Breast epithelium (tissue), 3 donors: ENCODE measurements at regions not wholly inside any gene's neighbourhood (a gene's known extent, or its start where the extent isn't known, plus 50 kb on each side); places are given as distances from the start of the nearest gene placed in this dataset.

Source experiments
- POLR2AphosphoS5 ChIP-seq, 3 donors: sonication (generic); formaldehyde crosslinking; IDR thresholded peaks; one replicate each; pipeline ENCODE4 v1.6.1; 2017; ENCODE audit warnings: antibody characterized with exemption in 3 of 3
- TF ChIP-seq, protein P1 (sequence below), 3 donors: fragments of 450-650 bp; IDR thresholded peaks; one replicate each; pipeline ENCODE4 v1.5.1; 2016 to 2017; ENCODE audit warnings: antibody characterized with exemption in 3 of 3, mild to moderate bottlenecking in 3 of 3, moderate library complexity in 3 of 3

DNA sequence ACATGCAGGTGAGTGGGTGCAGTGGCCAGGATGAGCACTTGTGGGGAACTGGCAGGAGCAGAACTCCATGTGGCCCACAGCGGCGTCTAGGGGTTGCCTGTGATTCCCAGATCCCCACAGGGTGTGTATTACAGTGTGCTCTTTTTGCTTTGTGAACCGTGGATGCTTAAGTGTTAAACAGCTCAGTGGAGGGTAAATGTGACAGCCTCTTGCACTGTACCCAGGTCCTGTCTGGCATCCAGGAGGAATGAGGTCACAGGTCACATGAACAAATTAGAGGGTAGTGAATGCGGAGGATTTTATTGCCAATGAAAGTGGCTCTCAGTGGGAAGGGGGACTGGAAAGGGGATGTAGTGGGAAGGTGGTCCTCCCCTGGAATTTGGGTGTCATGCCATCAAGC lies 447.8 kb downstream of the SPRY1 start:
- TF ChIP-seq, protein P1, sequence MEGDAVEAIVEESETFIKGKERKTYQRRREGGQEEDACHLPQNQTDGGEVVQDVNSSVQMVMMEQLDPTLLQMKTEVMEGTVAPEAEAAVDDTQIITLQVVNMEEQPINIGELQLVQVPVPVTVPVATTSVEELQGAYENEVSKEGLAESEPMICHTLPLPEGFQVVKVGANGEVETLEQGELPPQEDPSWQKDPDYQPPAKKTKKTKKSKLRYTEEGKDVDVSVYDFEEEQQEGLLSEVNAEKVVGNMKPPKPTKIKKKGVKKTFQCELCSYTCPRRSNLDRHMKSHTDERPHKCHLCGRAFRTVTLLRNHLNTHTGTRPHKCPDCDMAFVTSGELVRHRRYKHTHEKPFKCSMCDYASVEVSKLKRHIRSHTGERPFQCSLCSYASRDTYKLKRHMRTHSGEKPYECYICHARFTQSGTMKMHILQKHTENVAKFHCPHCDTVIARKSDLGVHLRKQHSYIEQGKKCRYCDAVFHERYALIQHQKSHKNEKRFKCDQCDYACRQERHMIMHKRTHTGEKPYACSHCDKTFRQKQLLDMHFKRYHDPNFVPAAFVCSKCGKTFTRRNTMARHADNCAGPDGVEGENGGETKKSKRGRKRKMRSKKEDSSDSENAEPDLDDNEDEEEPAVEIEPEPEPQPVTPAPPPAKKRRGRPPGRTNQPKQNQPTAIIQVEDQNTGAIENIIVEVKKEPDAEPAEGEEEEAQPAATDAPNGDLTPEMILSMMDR (IDR thresholded peaks at IDR 0.05) = no peak
- TF ChIP-seq POLR2AphosphoS5 (IDR thresholded peaks at IDR 0.05) = no peak
